Kidney (tissue), 13 donors: ENCODE measurements at regions not wholly inside any gene's neighbourhood (a gene's known extent, or its start where the extent isn't known, plus 50 kb on each side); places are given as distances from the start of the nearest gene placed in this dataset.

Source experiments
- DNase-seq, 5 donors: peaks; one replicate each; pipeline ENCODE4 v3.0.0-alpha.2; 2013 to 2020
- FAIRE-seq: peaks from 2 replicates; lab custom pipeline; 2012; peaks lifted over from hg19 to GRCh38; lab: Jason Lieb, UNC
- H3K27ac ChIP-seq, 2 donors: one replicate each; pipeline ENCODE4 v1.7.0; 2013; ENCODE audit warnings: low read depth in 2 of 2, low read length in 2 of 2, inconsistent platforms in 1 of 2
- H3K27me3 ChIP-seq: one replicate; pipeline ENCODE4 v1.7.1; 2013; ENCODE audit warnings: low read length, inconsistent platforms; ENCODE audit not compliant: control insufficient read depth, insufficient read depth
- H3K36me3 ChIP-seq, 3 donors: one replicate each; pipeline versions ENCODE4 v1.7.0 to v1.7.1; 2013; ENCODE audit warnings: low read length in 3 of 3, control low read depth in 1 of 3, inconsistent platforms in 1 of 3; ENCODE audit not compliant: insufficient read depth in 3 of 3, control insufficient read depth in 2 of 3
- H3K4me1 ChIP-seq, 3 donors: one replicate each; pipeline versions ENCODE4 v1.7.0 to v1.7.1; 2013; ENCODE audit warnings: low read length in 3 of 3, inconsistent platforms in 1 of 3, low read depth in 1 of 3; ENCODE audit not compliant: control insufficient read depth in 2 of 3, insufficient read depth in 2 of 3
- H3K4me3 ChIP-seq, 3 donors: one replicate each; pipeline versions ENCODE4 v1.7.0 to v1.8.1; 2013; ENCODE audit warnings: low read length in 3 of 3, control low read depth in 1 of 3, inconsistent platforms in 1 of 3
- H3K9ac ChIP-seq, 3 donors: one replicate each; pipeline versions ENCODE4 v1.7.0 to v1.7.1; 2013; ENCODE audit warnings: low read length in 3 of 3, control low read depth in 1 of 3, inconsistent platforms in 1 of 3
- H3K9me3 ChIP-seq, 3 donors: one replicate each; pipeline versions ENCODE4 v1.7.0 to v1.7.1; 2013; ENCODE audit warnings: low read length in 3 of 3, control low read depth in 1 of 3, inconsistent platforms in 1 of 3; ENCODE audit not compliant: control insufficient read depth in 2 of 3, insufficient read depth in 1 of 3
- intact Hi-C: fragments of 100-400 bp; cut with DNase I; formaldehyde crosslinking; loops from one replicate; pipeline ENCODE4 v1.11.1; 2022
- TF ChIP-seq, protein P1 (sequence below): IDR thresholded peaks from 3 replicates; pipeline ENCODE4 v1.5.1; 2012; ENCODE audit warnings: mild to moderate bottlenecking, moderate library complexity, borderline replicate concordance; ENCODE audit not compliant: insufficient read depth; ENCODE audit errors: extremely low read depth
- donor health status: control.
- donor health status: control.
- donor health status: control.
- donor health status: control.
- donor health status: control.
- donor health status: DM: yes; HTN: yes; CAD: no.
- donor health status: Normal renal cell carcinoma (clear cell type).

DNA sequence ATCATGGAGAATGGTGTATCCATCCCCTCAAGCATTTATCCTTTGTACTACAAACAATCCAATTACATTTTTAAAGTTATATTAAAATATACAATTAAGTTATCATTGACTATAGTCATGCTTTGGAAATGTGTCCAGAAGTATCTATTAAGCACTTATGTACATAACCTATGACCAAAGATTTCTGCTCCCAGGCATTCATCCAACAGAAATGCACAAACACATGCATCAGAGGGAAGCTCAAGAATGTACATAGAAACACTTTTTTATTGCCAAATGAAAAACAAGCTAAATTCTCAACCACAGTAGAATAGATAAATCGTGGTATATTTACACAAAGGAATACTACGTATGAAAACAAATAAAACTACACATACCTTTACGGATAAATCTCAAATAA, 700.5 kb upstream of the ZNF608 start:
- TF ChIP-seq, protein P1, sequence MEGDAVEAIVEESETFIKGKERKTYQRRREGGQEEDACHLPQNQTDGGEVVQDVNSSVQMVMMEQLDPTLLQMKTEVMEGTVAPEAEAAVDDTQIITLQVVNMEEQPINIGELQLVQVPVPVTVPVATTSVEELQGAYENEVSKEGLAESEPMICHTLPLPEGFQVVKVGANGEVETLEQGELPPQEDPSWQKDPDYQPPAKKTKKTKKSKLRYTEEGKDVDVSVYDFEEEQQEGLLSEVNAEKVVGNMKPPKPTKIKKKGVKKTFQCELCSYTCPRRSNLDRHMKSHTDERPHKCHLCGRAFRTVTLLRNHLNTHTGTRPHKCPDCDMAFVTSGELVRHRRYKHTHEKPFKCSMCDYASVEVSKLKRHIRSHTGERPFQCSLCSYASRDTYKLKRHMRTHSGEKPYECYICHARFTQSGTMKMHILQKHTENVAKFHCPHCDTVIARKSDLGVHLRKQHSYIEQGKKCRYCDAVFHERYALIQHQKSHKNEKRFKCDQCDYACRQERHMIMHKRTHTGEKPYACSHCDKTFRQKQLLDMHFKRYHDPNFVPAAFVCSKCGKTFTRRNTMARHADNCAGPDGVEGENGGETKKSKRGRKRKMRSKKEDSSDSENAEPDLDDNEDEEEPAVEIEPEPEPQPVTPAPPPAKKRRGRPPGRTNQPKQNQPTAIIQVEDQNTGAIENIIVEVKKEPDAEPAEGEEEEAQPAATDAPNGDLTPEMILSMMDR, result no peak
- Histone ChIP-seq H3K27ac (no peak overlapping the region), H3K9ac (no peak overlapping the region), H3K4me3 (no peak overlapping the region), H3K27me3 (no peaks in the 10 kb centered on the region), H3K36me3 (no peaks in the 10 kb centered on the region), H3K9me3 (no peaks in the 10 kb centered on the region), H3K4me1 (no peaks in the 10 kb centered on the region)
- intact Hi-C loops, result no loop called here
- DNase-seq (no peak), FAIRE-seq (no peak)

DNA sequence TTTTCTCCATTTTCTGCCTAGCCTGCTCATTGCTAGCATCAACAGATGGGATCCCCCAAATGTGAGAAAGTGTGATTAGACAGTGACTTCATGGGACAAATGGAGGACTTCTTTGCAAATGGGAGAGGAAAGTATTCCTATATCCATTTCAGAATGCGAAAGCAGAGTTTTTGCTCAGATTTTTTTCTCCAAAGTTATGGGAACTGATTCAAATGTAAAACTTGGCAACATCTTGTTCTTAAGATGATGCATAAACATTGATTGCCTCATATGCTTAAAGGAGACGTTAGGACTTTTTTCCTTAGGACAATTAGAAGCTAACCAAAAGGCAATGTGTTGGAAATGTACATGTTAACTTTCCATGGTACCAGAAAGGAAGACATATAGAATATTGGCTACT, 704.3 kb upstream of the ZNF608 start:
- Histone ChIP-seq H3K4me1 (no peaks in the 10 kb centered on the region), H3K4me3 (no peak overlapping the region), H3K27me3 (no peaks in the 10 kb centered on the region), H3K36me3 (no peaks in the 10 kb centered on the region), H3K9ac (no peak overlapping the region), H3K9me3 (no peaks in the 10 kb centered on the region), H3K27ac (no peak overlapping the region)
- DNase-seq (no peak), FAIRE-seq (no peak)
- intact Hi-C loops, result no loop called here
- TF ChIP-seq, protein P1, result no peak

DNA sequence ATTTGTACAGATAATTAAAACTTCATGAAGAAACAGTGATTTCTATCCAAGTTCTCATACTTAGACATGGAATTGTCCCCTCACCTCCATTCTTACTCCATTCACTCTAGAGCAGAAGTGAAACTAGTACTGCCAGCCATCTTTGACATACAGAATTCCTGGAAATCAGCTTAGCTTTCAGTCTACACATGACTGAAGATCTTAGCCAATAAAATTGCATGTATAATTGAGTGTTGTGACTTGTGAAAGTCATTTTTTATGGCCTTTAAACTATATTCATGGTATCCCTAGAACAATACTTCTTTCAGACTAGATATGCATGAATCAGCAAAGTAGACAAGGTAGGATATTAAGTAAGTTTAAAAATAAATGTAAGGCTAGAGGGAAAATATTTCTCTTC, 705.2 kb upstream of the ZNF608 start:
- Histone ChIP-seq H3K36me3 (no peaks in the 10 kb centered on the region), H3K4me1 (no peaks in the 10 kb centered on the region), H3K9ac (no peak overlapping the region), H3K27ac (no peak overlapping the region), H3K9me3 (no peaks in the 10 kb centered on the region), H3K4me3 (no peak overlapping the region), H3K27me3 (no peaks in the 10 kb centered on the region)
- intact Hi-C loops, result no loop called here
- TF ChIP-seq, protein P1, result no peak
- DNase-seq (no peak), FAIRE-seq (no peak)

DNA sequence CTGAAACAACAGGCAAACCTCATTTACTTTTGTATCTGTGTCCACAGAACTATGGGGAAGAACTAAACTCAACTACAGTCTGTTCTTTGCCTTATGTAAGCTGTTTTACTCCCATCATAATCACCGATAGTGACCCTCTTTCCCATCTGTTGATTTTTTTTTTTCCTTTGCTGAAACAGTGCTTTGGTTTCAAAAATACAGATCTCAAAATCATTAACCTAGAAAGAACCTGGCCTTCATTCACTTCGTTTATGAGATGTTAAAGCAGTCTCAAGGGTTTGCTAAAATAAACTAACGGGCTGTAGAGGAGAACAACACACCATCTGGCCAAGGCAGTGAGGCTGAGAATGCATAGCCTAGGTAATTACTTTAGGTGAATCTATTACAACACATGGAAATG, 706.6 kb upstream of the ZNF608 start:
- no peak for DNase-seq
- FAIRE-seq, result no peak

More for the DNA sequence above, 706.6 kb upstream of the ZNF608 start:
- no peaks in the 10 kb centered on the region for H3K9me3 ChIP-seq
- no peaks in the 10 kb centered on the region for H3K36me3 ChIP-seq
- intact Hi-C loops, result no loop called here
- no peaks in the 10 kb centered on the region for H3K4me1 ChIP-seq
- no peak overlapping the region for H3K27ac ChIP-seq
- no peaks in the 10 kb centered on the region for H3K27me3 ChIP-seq
- no peak overlapping the region for H3K4me3 ChIP-seq
- H3K9ac ChIP-seq, result no peak overlapping the region
- TF ChIP-seq, protein P1, result no peak
